HCT116 (cell line): ENCODE measurements at regions not wholly inside any gene's neighbourhood (a gene's known extent, or its start where the extent isn't known, plus 50 kb on each side); places are given as distances from the start of the nearest gene placed in this dataset.

Source experiments
- ATAC-seq: fragments of 200-7000 bp; cut with Tn5 transposase; 2 replicates; pipeline ENCODE4 v1.9.1; 2020; ENCODE audit warnings: mild to moderate bottlenecking, moderate library complexity
- BruUV-seq: library from RNA; stranded (reverse); fragments of 400-500 nt; replicated peaks from 2 replicates; lab custom pipeline; 2021; lab: Mats Ljungman, UMichigan
- CTCF ChIA-PET: fragments of 300-600 bp; sonication (Branson Sonifier 250); formaldehyde crosslinking; loops from one replicate; lab custom pipeline; 2021; ENCODE audit warnings: antibody characterized with exemption; lab: Charles Lee
- POLR2A ChIA-PET: fragments of 300-600, 350-600 bp; sonication (Branson Sonifier 250); formaldehyde crosslinking; loops from one replicate; lab custom pipeline; 2021; ENCODE audit warnings: antibody characterized with exemption; lab: Charles Lee
- RAD21 ChIA-PET, 2 experiments: fragments of 300-600 bp; sonication (Branson Sonifier 250); formaldehyde crosslinking; loops; one replicate each; lab custom pipeline; 2023; ENCODE audit warnings: low total read pairs in 2 of 2; ENCODE audit not compliant: uncharacterized antibody in 2 of 2, unreplicated experiment in 2 of 2, low non-redundant PET in 1 of 2; lab: Charles Lee
- DNase-seq: peaks from one replicate; pipeline ENCODE4 v3.0.0-alpha.2; 2010; ENCODE audit warnings: low read depth, low spot score
- H2AFZ ChIP-seq: fragments of 200-600 bp; shearing (Covaris generic), sonication (generic); 2 replicates; pipeline ENCODE4 v1.6.1; 2017; ENCODE audit warnings: low read depth, mixed run types, mixed read lengths, antibody characterized with exemption, low read length; ENCODE audit not compliant: poor library complexity, severe bottlenecking
- H3K27ac ChIP-seq: 2 replicates; pipeline ENCODE4 v1.5.1; 2012; ENCODE audit warnings: low read depth, low read length
- H3K27me3 ChIP-seq: fragments of 200-600 bp; sonication (generic); 2 replicates; pipeline ENCODE4 v1.6.1; 2016; ENCODE audit warnings: mixed run types, low read length, mixed read lengths; ENCODE audit not compliant: insufficient read depth
- H3K36me3 ChIP-seq, 2 experiments: fragments of 200-500 bp in 1 of 2; fragments of 200-600 bp in 1 of 2; sonication (Bioruptor generic) in 1 of 2; sonication (generic) in 1 of 2; 2 replicates each; pipeline versions ENCODE4 v1.5.1 to v1.6.1; 2014 to 2016; ENCODE audit warnings: low read length in 2 of 2, inconsistent platforms in 1 of 2, mixed read lengths in 1 of 2, mixed run types in 1 of 2; ENCODE audit not compliant: insufficient read depth in 2 of 2, control insufficient read depth in 1 of 2
- H3K4me1 ChIP-seq, 2 experiments: fragments of 200-600 bp in 1 of 2; sonication (generic) in 1 of 2; 2 replicates each; pipeline versions ENCODE4 v1.5.1 to v1.6.1; 2012 to 2017; ENCODE audit warnings: low read length in 2 of 2, inconsistent platforms in 1 of 2, mild to moderate bottlenecking in 1 of 2, mixed read lengths in 1 of 2, mixed run types in 1 of 2, moderate library complexity in 1 of 2; ENCODE audit not compliant: insufficient read depth in 2 of 2, control insufficient read depth in 1 of 2
- H3K4me2 ChIP-seq: fragments of 200-600 bp; sonication (generic); 2 replicates; pipeline ENCODE4 v1.6.1; 2017; ENCODE audit warnings: mixed run types, low read length, mixed read lengths
- H3K4me3 ChIP-seq, 2 experiments: fragments of 200-600 bp in 1 of 2; sonication (generic) in 1 of 2; replicated peaks in 1 of 2; 2 replicates each; pipeline ENCODE4 v1.5.1; 2011 to 2016; ENCODE audit warnings: low read length in 2 of 2, control low read depth in 1 of 2, low read depth in 1 of 2, mild to moderate bottlenecking in 1 of 2, mixed read lengths in 1 of 2, mixed run types in 1 of 2
- H3K79me2 ChIP-seq: fragments of 200-600 bp; sonication (generic); 2 replicates; pipeline ENCODE4 v1.6.1; 2017; ENCODE audit warnings: mild to moderate bottlenecking, mixed run types, low read length, moderate library complexity, mixed read lengths; ENCODE audit not compliant: insufficient read depth
- H3K9ac ChIP-seq: fragments of 200-600 bp; sonication (generic); 2 replicates; pipeline ENCODE4 v1.6.1; 2016; ENCODE audit warnings: low read length, mixed read lengths
- H3K9me2 ChIP-seq: fragments of 200-600 bp; sonication (generic), shearing (Covaris generic); 2 replicates; pipeline ENCODE4 v1.6.1; 2017; ENCODE audit warnings: mixed run types, mild to moderate bottlenecking, moderate library complexity; ENCODE audit not compliant: insufficient read depth
- H3K9me3 ChIP-seq, 2 experiments: fragments of 200-500 bp in 1 of 2; fragments of 200-600 bp in 1 of 2; sonication (Bioruptor generic) in 1 of 2; sonication (generic) in 1 of 2; 2 replicates each; pipeline ENCODE4 v1.6.1; 2014 to 2017; ENCODE audit warnings: low read length in 2 of 2, mixed read lengths in 2 of 2, inconsistent platforms in 1 of 2, low read depth in 1 of 2, mild to moderate bottlenecking in 1 of 2, mixed run types in 1 of 2, moderate library complexity in 1 of 2; ENCODE audit not compliant: control insufficient read depth in 1 of 2, insufficient read depth in 1 of 2
- H4K20me1 ChIP-seq: fragments of 200-600 bp; sonication (generic), shearing (Covaris generic); 2 replicates; pipeline ENCODE4 v1.6.1; 2017; ENCODE audit warnings: mixed run types, mild to moderate bottlenecking, moderate library complexity; ENCODE audit not compliant: insufficient read depth
- EGR1 ChIP-seq: IDR thresholded peaks from 2 replicates; pipeline ENCODE4 v1.6.1; 2012; ENCODE audit warnings: low read depth
- JUND ChIP-seq: IDR thresholded peaks from 2 replicates; pipeline ENCODE4 v1.6.1; 2012
- POLR2A ChIP-seq: IDR thresholded peaks from 2 replicates; pipeline ENCODE4 v1.7.0; 2011; ENCODE audit warnings: borderline replicate concordance; ENCODE audit not compliant: insufficient read depth, insufficient read length; ENCODE audit errors: extremely low read depth
- POLR2AphosphoS5 ChIP-seq: IDR thresholded peaks from 2 replicates; pipeline ENCODE4 v1.6.1; 2011; ENCODE audit warnings: mild to moderate bottlenecking, low read depth, low read length, moderate library complexity
- RAD21 ChIP-seq: IDR thresholded peaks from 2 replicates; pipeline ENCODE4 v1.6.1; 2012; ENCODE audit warnings: low read depth, mild to moderate bottlenecking
- SIN3A ChIP-seq: IDR thresholded peaks from 2 replicates; pipeline ENCODE4 v1.6.1; 2012; ENCODE audit warnings: low read depth
- SP1 ChIP-seq: IDR thresholded peaks from 2 replicates; pipeline ENCODE4 v1.6.1; 2012; ENCODE audit warnings: low read depth
- SRF ChIP-seq: IDR thresholded peaks from 2 replicates; pipeline ENCODE4 v1.6.1; 2012; ENCODE audit warnings: low read depth
- YY1 ChIP-seq: IDR thresholded peaks from 2 replicates; pipeline ENCODE4 v1.6.1; 2011; ENCODE audit warnings: low read length, low read depth, moderate library complexity, mild to moderate bottlenecking; ENCODE audit not compliant: insufficient replicate concordance; ENCODE audit errors: extremely low read depth
- ZFX ChIP-seq: fragments of 450-650 bp; IDR thresholded peaks from 2 replicates; pipeline ENCODE4 v1.6.1; 2017
- ZNF274 ChIP-seq: fragments of 200-500 bp; sonication (Bioruptor generic); IDR thresholded peaks from 2 replicates; pipeline ENCODE4 v1.6.1; 2014; ENCODE audit warnings: mild to moderate bottlenecking, low read depth, low read length, inconsistent platforms
- intact Hi-C: fragments of 100-400 bp; cut with micrococcal nuclease; formaldehyde crosslinking; loops from 2 replicates; pipeline ENCODE4 v1.10.0; 2022
- TF ChIP-seq, protein P1 (sequence below): IDR thresholded peaks from 2 replicates; pipeline ENCODE4 v1.6.1; 2011; ENCODE audit warnings: mild to moderate bottlenecking, low read length, moderate library complexity; ENCODE audit not compliant: insufficient replicate concordance; ENCODE audit errors: extremely low read depth
- TF ChIP-seq, protein P2 (sequence below): IDR thresholded peaks from 2 replicates; pipeline ENCODE4 v1.6.1; 2012; ENCODE audit warnings: low read depth
- TF ChIP-seq, protein P3 (sequence below): IDR thresholded peaks from 2 replicates; pipeline ENCODE4 v1.6.1; 2012

DNA sequence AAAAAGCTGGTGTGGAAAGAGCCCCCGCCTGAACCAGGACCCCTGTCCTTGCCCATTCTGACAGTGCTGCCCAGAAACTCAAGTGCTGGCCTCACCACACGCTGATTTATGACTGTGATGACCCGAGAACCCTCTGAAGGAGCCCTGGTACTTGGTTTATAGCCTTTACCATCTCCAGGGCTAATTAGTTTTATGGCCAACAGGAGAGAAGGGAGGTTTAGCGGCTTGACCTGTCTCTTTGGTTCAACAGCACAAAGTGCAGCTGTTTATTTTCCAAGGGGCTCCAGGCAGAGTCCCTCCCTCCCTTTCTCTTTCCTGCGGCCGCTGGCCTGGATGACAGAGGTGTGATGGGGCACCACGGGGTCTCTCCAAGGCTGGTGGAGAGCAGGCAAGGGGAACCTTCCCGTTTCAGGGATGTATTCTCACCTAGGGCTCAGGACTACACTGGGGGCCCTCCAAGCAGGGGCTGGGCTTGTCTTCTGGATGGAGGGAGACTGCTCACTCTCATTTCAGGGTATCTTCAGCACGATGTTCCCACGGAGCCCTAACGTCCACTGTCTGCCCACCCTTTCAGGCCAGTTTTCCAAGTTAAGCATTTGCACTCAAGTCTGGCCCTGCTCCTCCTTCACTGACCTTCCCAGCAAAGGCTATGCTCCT is 174.2 kb upstream of the GLI2 start:
- Histone ChIP-seq H3K4me1 (no peaks in the 10 kb centered on the region), H3K27me3 (no peaks in the 10 kb centered on the region), H3K9me3 (no peaks in the 10 kb centered on the region)
- no peak for TF ChIP-seq YY1
- TF ChIP-seq POLR2A, result no peak
- TF ChIP-seq SIN3A, result no peak
- TF ChIP-seq, all 23 proteins: peak for 0
- POLR2A ChIA-PET, result no interaction called here
- H3K9me2 ChIP-seq, result no peaks in the 10 kb centered on the region
- H4K20me1 ChIP-seq, result no peaks in the 10 kb centered on the region
- intact Hi-C loops, result no loop called here
- no TSS peak for BruUV-seq
- no peak overlapping the region for H3K4me2 ChIP-seq
- no peak overlapping the region for H3K27ac ChIP-seq
- H2AFZ ChIP-seq, result no peak overlapping the region
- DNase-seq (no peak), ATAC-seq (no peak)
- CTCF ChIA-PET, result no interaction called here
- H3K36me3 ChIP-seq, result no peaks in the 10 kb centered on the region
- RAD21 ChIA-PET, result no interaction called here
- no peak overlapping the region for H3K9ac ChIP-seq
- H3K4me3 ChIP-seq, result no peak overlapping the region
- no peaks in the 10 kb centered on the region for H3K79me2 ChIP-seq

DNA sequence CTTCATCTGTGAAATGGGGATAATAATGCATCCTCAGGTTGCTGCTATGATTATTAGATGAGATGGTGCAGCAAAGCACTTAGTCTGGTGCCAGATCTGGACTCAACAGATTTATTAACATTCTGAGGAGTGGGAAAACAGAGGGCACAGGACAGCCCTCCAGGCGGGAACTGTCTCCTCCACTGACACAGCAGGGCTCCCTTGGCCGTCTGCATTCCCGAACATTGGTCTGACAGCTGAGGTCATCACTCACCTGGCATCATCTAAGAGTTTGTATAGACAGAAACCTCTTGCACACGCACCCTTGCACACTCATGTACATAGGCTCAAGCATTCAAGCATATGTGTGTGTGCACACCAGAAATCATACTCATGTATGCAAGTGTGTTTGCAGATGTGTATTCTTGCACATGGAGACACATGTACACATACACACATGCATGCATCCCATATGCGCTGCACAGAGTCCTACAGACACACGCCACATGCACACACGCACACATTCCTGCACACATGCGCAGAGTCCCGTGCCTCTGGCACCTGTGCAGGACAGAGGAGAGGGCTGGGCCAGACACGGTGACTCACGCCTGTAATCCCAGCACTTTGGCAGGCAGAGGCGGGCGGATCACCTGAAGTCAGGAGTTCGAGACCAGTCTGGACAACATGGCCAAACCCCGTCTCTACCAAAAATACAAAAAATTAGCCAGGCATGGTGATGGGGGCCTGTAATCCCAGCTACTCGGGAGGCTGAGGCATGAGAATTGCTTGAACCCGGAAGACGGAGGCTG is 173.3 kb upstream of the GLI2 start:
- Histone ChIP-seq H3K9me2 (no peaks in the 10 kb centered on the region), H3K27me3 (no peaks in the 10 kb centered on the region), H3K4me2 (no peak overlapping the region), H3K36me3 (no peaks in the 10 kb centered on the region), H4K20me1 (no peaks in the 10 kb centered on the region), H3K9me3 (no peaks in the 10 kb centered on the region), H3K9ac (no peak overlapping the region), H3K4me3 (no peak overlapping the region), H2AFZ (no peak overlapping the region), H3K79me2 (no peaks in the 10 kb centered on the region), H3K4me1 (no peaks in the 10 kb centered on the region), H3K27ac (no peak overlapping the region)
- POLR2A ChIA-PET, result no interaction called here
- ATAC-seq, result peak; percentile 46; the same call in 1 of the 2 replicates
- intact Hi-C loops, result no loop called here
- no TSS peak for BruUV-seq
- CTCF ChIA-PET, result no interaction called here
- no peak for DNase-seq
- RAD21 ChIA-PET, result no interaction called here
- TF ChIP-seq, protein P1, sequence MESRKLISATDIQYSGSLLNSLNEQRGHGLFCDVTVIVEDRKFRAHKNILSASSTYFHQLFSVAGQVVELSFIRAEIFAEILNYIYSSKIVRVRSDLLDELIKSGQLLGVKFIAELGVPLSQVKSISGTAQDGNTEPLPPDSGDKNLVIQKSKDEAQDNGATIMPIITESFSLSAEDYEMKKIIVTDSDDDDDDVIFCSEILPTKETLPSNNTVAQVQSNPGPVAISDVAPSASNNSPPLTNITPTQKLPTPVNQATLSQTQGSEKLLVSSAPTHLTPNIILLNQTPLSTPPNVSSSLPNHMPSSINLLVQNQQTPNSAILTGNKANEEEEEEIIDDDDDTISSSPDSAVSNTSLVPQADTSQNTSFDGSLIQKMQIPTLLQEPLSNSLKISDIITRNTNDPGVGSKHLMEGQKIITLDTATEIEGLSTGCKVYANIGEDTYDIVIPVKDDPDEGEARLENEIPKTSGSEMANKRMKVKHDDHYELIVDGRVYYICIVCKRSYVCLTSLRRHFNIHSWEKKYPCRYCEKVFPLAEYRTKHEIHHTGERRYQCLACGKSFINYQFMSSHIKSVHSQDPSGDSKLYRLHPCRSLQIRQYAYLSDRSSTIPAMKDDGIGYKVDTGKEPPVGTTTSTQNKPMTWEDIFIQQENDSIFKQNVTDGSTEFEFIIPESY, result no peak
- TF ChIP-seq SP1, result no peak
- TF ChIP-seq RAD21, result no peak
- TF ChIP-seq JUND, result no peak
- TF ChIP-seq ZNF274, result no peak
- TF ChIP-seq, protein P2, sequence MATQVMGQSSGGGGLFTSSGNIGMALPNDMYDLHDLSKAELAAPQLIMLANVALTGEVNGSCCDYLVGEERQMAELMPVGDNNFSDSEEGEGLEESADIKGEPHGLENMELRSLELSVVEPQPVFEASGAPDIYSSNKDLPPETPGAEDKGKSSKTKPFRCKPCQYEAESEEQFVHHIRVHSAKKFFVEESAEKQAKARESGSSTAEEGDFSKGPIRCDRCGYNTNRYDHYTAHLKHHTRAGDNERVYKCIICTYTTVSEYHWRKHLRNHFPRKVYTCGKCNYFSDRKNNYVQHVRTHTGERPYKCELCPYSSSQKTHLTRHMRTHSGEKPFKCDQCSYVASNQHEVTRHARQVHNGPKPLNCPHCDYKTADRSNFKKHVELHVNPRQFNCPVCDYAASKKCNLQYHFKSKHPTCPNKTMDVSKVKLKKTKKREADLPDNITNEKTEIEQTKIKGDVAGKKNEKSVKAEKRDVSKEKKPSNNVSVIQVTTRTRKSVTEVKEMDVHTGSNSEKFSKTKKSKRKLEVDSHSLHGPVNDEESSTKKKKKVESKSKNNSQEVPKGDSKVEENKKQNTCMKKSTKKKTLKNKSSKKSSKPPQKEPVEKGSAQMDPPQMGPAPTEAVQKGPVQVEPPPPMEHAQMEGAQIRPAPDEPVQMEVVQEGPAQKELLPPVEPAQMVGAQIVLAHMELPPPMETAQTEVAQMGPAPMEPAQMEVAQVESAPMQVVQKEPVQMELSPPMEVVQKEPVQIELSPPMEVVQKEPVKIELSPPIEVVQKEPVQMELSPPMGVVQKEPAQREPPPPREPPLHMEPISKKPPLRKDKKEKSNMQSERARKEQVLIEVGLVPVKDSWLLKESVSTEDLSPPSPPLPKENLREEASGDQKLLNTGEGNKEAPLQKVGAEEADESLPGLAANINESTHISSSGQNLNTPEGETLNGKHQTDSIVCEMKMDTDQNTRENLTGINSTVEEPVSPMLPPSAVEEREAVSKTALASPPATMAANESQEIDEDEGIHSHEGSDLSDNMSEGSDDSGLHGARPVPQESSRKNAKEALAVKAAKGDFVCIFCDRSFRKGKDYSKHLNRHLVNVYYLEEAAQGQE, result no peak
- no peak for TF ChIP-seq SRF
- no peak for TF ChIP-seq SIN3A
- TF ChIP-seq ZFX, result no peak
- no peak for TF ChIP-seq EGR1
- TF ChIP-seq, protein P3, sequence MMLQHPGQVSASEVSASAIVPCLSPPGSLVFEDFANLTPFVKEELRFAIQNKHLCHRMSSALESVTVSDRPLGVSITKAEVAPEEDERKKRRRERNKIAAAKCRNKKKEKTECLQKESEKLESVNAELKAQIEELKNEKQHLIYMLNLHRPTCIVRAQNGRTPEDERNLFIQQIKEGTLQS, result no peak
- no peak for TF ChIP-seq POLR2AphosphoS5
